B cell (primary cell): ENCODE measurements at regions not wholly inside any gene's neighbourhood (a gene's known extent, or its start where the extent isn't known, plus 50 kb on each side); places are given as distances from the start of the nearest gene placed in this dataset.

Experiments used
- ATAC-seq: fragments of 200-7000 bp; cut with Tn5 transposase; one replicate; pipeline ENCODE4 v1.10.0; 2021; ENCODE audit warnings: low read depth, mild to moderate bottlenecking, moderate number of reproducible peaks, moderate library complexity
- CTCF ChIA-PET: fragments of 350-600 bp; sonication (Branson Sonifier 250); formaldehyde crosslinking; loops from one replicate; lab custom pipeline; 2021; ENCODE audit warnings: antibody characterized with exemption, inconsistent platforms; lab: Charles Lee
- POLR2A ChIA-PET: fragments of 350-600 bp; sonication (Branson Sonifier 250); formaldehyde crosslinking; loops from one replicate; lab custom pipeline; 2021; ENCODE audit warnings: antibody characterized with exemption; lab: Charles Lee
- DNase-seq: peaks from one replicate; pipeline ENCODE4 v3.0.0; 2013
- H2AFZ ChIP-seq: 2 replicates; pipeline ENCODE4 v1.6.1; 2012; ENCODE audit warnings: mild to moderate bottlenecking, low read depth, low read length; ENCODE audit not compliant: insufficient read depth, poor library complexity, severe bottlenecking
- H3K27ac ChIP-seq, 2 donors: 1 replicate in 1 of 2; 2 replicates in 1 of 2; pipeline ENCODE4 v1.5.1; 2012 to 2013; ENCODE audit warnings: low read length in 2 of 2, mild to moderate bottlenecking in 2 of 2, moderate library complexity in 1 of 2
- H3K27me3 ChIP-seq, 4 experiments: fragments of 200-600 bp in 1 of 4; sonication (generic) in 1 of 4; replicated peaks in 1 of 4; 1 replicate in 2 of 4; 2 replicates in 2 of 4; pipeline versions ENCODE4 v1.6.1 to v1.7.0; 2013 to 2016; ENCODE audit warnings: low read length in 3 of 4, mild to moderate bottlenecking in 2 of 4, mixed read lengths in 1 of 4, moderate library complexity in 1 of 4; ENCODE audit not compliant: insufficient read depth in 4 of 4, control insufficient read depth in 3 of 4; ENCODE audit errors: control extremely low read depth in 1 of 4
- H3K36me3 ChIP-seq, 2 experiments: replicated peaks in 1 of 2; 1 replicate in 1 of 2; 2 replicates in 1 of 2; pipeline versions ENCODE4 v1.6.1 to v1.7.1; 2013; ENCODE audit warnings: low read length in 1 of 2; ENCODE audit not compliant: insufficient read depth in 2 of 2, control insufficient read depth in 1 of 2; ENCODE audit errors: control extremely low read depth in 1 of 2, extremely low read depth in 1 of 2
- H3K4me1 ChIP-seq, 2 donors: fragments of 200-600 bp in 1 of 2; sonication (generic) in 1 of 2; 1 replicate in 1 of 2; 2 replicates in 1 of 2; pipeline versions ENCODE4 v1.5.1 to v1.6.1; 2013 to 2017; ENCODE audit warnings: low read length in 2 of 2; ENCODE audit not compliant: control insufficient read depth in 2 of 2, insufficient read depth in 2 of 2
- H3K4me2 ChIP-seq: replicated peaks from 2 replicates; pipeline ENCODE3; 2012; ENCODE audit warnings: mild to moderate bottlenecking, low read depth, low read length; ENCODE audit not compliant: poor library complexity, severe bottlenecking
- H3K4me3 ChIP-seq, 5 experiments: fragments of 200-600 bp in 1 of 5; sonication (generic) in 1 of 5; 1 replicate in 3 of 5; 2 replicates in 2 of 5; pipeline versions ENCODE4 v1.5.1 to v1.7.0; 2011 to 2016; ENCODE audit warnings: low read length in 4 of 5, mild to moderate bottlenecking in 4 of 5, low read depth in 2 of 5, control low read depth in 1 of 5, moderate library complexity in 1 of 5; ENCODE audit not compliant: insufficient read depth in 1 of 5; ENCODE audit errors: control extremely low read depth in 1 of 5, extremely low read depth in 1 of 5
- H3K79me2 ChIP-seq: fragments of 200-600 bp; sonication (generic); one replicate; pipeline ENCODE4 v1.6.0; 2016; ENCODE audit warnings: low read length; ENCODE audit not compliant: control insufficient read depth, insufficient read depth
- H3K9ac ChIP-seq: fragments of 200-600 bp; sonication (generic); 2 replicates; pipeline ENCODE4 v1.6.1; 2017; ENCODE audit warnings: mild to moderate bottlenecking, low read length, moderate library complexity
- H3K9me3 ChIP-seq, 3 donors: one replicate each; pipeline versions ENCODE4 v1.6.1 to v1.7.1; 2013; ENCODE audit warnings: low read length in 2 of 3; ENCODE audit not compliant: control insufficient read depth in 2 of 3, insufficient read depth in 1 of 3; ENCODE audit errors: control extremely low read depth in 1 of 3
- H4K20me1 ChIP-seq: 2 replicates; pipeline ENCODE4 v1.6.0; 2012; ENCODE audit warnings: mild to moderate bottlenecking, low read length; ENCODE audit not compliant: insufficient read depth, control insufficient read depth, poor library complexity, severe bottlenecking
- H3K27ac Mint-ChIP-seq: one replicate; pipeline ENCODE4 v1.8.0; 2021; ENCODE audit warnings: mixed read lengths
- H3K27me3 Mint-ChIP-seq: one replicate; pipeline ENCODE4 v1.8.0; 2021; ENCODE audit warnings: mixed read lengths
- H3K4me1 Mint-ChIP-seq: one replicate; pipeline ENCODE4 v1.8.0; 2021; ENCODE audit warnings: mixed read lengths
- H3K4me3 Mint-ChIP-seq: one replicate; pipeline ENCODE4 v1.8.0; 2021; ENCODE audit warnings: mixed read lengths
- H3K9me3 Mint-ChIP-seq: one replicate; pipeline ENCODE4 v1.8.0; 2022; ENCODE audit warnings: mixed read lengths; ENCODE audit not compliant: insufficient read depth
- CTCF ChIP-seq: fragments of 200-600 bp; IDR thresholded peaks from one replicate; pipeline ENCODE4 v1.8.0; 2022; ENCODE audit warnings: antibody characterized with exemption, mild to moderate bottlenecking
- EZH2 ChIP-seq: IDR thresholded peaks from 2 replicates; pipeline ENCODE4 v1.6.1; 2012; ENCODE audit warnings: borderline replicate concordance, low read depth, mild to moderate bottlenecking, moderate library complexity, low read length; ENCODE audit not compliant: insufficient read depth, poor library complexity, severe bottlenecking
- WGBS: methylation state at CpG from one replicate; pipeline ENCODE4 v1.1.5; 2013; ENCODE audit warnings: missing lambda C conversion rate; ENCODE audit not compliant: insufficient coverage; 5-methylcytosine and 5-hydroxymethylcytosine counted together
- intact Hi-C: fragments of 100-400 bp; cut with micrococcal nuclease; formaldehyde crosslinking; loops from one replicate; pipeline ENCODE4 v1.10.0; 2022

GRCh38 chr2:57899898-57900297 is 146.7 kb upstream of the VRK2 start:
- POLR2A ChIA-PET: no interaction called here
- DNase-seq (no peak), ATAC-seq (no peak)

GRCh38 chr2:57902578-57902977 is 144.0 kb upstream of the VRK2 start:
- no peaks in the 10 kb centered on the region for H3K27me3 ChIP-seq
- H3K27ac Mint-ChIP-seq: no peak overlapping the region
- peaks cover 0 to 2% (median 0%) of the 10 kb centered on the region in 3 donors for H3K9me3 ChIP-seq
- no peak for DNase-seq
- CTCF ChIA-PET: no interaction called here
- no peak overlapping the region for H3K27ac ChIP-seq
- TF ChIP-seq EZH2 (no peak), CTCF (no peak)
- peaks cover 5% of the 10 kb centered on the region in 2 donors for H3K4me1 ChIP-seq
- intact Hi-C loops: loop anchor here (10.0 kb wide), 1 partner anchor 1122 kb away; no protein-coding TSS in a partner anchor
- no peaks in the 10 kb centered on the region for H3K9me3 Mint-ChIP-seq
- no peaks in the 10 kb centered on the region for H3K27me3 Mint-ChIP-seq
- no peaks in the 10 kb centered on the region for H4K20me1 ChIP-seq
- H3K4me3 Mint-ChIP-seq: no peak overlapping the region
- no peak overlapping the region for H3K9ac ChIP-seq
- no peaks in the 10 kb centered on the region for H3K36me3 ChIP-seq
- no CpG with 5 or more reads among the region's 6 CpGs for WGBS
- H2AFZ ChIP-seq: no peak overlapping the region
- no peak overlapping the region for H3K4me3 ChIP-seq
- no peaks in the 10 kb centered on the region for H3K79me2 ChIP-seq
- peaks cover 12% of the 10 kb centered on the region for H3K4me1 Mint-ChIP-seq
- no peak overlapping the region for H3K4me2 ChIP-seq
- POLR2A ChIA-PET: no interaction called here
- ATAC-seq: no peak

More at GRCh38 chr2:57899898-57900297, 146.7 kb upstream of the VRK2 start:
- Histone ChIP-seq H3K4me2 (no peak overlapping the region), H3K4me3 (no peak overlapping the region), H2AFZ (no peak overlapping the region), H4K20me1 (no peaks in the 10 kb centered on the region), H3K4me1 (no peaks in the 10 kb centered on the region), H3K27ac (no peak overlapping the region), H3K9ac (no peak overlapping the region), H3K27me3 (no peaks in the 10 kb centered on the region), H3K36me3 (no peaks in the 10 kb centered on the region), H3K79me2 (no peaks in the 10 kb centered on the region), H3K9me3 (no peaks in the 10 kb centered on the region)
- H3K9me3 Mint-ChIP-seq: no peaks in the 10 kb centered on the region
- H3K4me1 Mint-ChIP-seq: peaks cover 3% of the 10 kb centered on the region
- CTCF ChIA-PET: no interaction called here
- H3K4me3 Mint-ChIP-seq: no peak overlapping the region
- intact Hi-C loops: loop anchor here (10.0 kb wide), 1 partner anchor 1125 kb away; no protein-coding TSS in a partner anchor
- TF ChIP-seq EZH2 (no peak), CTCF (no peak)
- H3K27me3 Mint-ChIP-seq: no peaks in the 10 kb centered on the region
- WGBS: 83% methylated on average over 1 of the region's 1 CpG
- H3K27ac Mint-ChIP-seq: no peak overlapping the region
